GM21381 (cell line): ENCODE measurements at regions not wholly inside any gene's neighbourhood (a gene's known extent, or its start where the extent isn't known, plus 50 kb on each side); places are given as distances from the start of the nearest gene placed in this dataset.
"Not testable (repeated sequence)": the region's sequence is repeated elsewhere in the genome, so short reads cannot be mapped to it uniquely, and the experiment has no call there.

Experiments used
- ATAC-seq: cut with Tn5 transposase; IDR thresholded peaks from one replicate; pipeline ENCODE4 v1.9.1; 2021; ENCODE audit warnings: mild to moderate bottlenecking, moderate library complexity; ENCODE audit not compliant: unreplicated experiment

DNA sequence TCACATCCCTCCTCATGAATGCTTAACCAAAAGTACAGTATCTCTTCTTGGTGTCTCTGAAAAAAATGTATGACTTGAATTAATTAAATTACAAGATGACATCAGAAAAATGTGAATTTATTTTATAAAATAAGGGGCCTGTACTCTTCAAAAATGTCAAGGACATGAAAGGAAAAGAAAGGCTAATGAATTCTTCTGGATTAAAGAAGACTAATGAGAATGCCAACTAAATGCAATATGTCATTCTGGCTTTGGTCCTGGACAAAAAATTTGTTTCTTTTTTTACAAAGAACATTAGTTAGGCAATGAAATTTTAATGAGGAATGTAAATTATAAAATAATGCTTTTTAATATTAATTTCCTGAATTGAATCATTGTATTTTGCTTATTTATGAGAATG, 1125.7 kb downstream of the DNAJB9 start:
- ATAC-seq: no peak

DNA sequence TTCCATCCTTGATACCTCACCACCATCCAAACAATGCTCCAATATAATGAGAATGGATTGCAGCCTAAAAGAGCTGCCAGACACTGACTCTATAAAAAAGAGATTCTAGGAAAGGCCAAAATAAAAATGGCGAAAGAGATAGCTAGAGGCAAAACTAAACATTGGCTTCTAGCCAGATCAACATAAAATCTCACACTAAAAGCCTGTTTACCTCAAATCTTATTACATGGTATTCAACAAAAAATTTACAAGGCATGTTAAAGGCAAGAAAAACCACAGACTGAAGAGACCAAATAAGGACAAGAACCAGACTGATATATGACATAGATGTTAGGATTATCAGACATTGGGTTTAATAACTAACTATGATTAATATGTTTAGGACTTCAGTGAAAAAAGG, 1127.0 kb downstream of the DNAJB9 start:
- no peak for ATAC-seq

DNA sequence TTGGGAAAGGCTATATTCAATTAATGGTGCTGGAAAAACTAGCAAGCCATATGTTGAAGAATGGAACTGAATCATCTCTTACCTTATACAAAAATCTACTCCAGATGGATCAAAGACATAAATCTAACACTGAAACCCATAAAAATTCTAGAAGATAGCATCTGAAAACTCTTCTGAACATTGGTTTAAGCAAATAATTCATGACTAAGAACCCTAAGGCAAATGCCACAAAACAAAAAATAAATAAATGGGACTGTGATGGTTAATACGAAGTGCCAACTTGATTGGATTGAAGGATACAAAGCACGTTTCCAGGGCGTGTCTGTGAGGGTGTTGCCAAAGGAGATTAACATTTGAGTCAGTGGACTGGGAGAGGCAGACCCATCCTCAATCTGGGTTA, 1130.0 kb downstream of the DNAJB9 start:
- no peak for ATAC-seq

DNA sequence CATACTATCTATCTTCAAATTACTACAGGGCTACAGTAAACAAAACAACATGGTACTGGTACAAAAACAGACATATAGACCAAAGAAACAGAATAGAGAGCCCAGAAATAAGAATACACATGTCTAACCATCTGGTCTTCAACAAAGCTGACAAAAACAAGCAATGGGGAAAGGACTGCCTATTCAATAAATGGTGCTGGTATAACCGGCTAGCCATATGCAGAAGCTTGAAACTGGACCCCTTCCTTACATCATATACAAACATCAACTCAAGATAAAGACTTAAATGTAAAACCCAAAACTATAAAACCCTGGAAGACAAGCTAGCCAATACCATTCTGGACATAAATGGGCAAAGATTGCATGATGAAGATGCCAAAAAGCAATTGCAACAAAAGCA, 1143.7 kb downstream of the DNAJB9 start:
- no peak for ATAC-seq

DNA sequence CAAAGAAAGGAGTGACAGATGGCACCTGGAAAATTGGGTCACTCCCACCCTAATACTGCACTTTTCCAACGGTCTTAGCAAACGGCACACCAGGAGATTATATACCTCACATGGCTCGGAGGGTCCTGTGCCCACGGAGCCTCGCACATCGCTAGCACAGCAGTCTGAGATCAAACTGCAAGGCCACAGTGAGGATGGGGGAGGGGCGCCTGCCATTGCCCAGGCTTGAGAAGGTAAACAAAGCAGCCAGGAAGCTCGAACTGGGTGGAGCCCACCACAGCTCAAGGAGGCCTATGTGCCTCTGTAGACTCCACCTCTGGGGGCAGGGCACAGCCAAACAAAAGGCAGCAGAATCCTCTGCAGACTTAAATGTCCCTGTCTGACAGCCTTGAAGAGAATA, 1149.7 kb downstream of the DNAJB9 start:
- not testable (repeated sequence) for ATAC-seq

DNA sequence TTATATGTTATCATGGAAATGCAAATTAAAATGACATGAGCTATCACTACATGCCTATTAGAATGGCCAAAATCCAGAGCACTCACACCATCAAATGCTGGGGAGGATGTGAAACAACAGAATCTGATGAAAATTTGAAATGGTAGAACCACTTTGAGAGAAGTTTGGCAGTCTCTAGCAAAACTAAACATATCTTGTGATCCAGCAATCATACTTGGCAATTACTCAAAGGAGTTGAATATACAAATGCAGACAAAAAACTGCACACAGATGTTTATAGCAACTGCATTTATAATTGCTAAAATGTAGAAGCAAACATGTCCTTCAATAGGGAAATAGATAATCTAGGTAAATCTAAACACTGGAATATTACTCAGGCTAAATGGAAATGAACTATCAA, 1164.9 kb downstream of the DNAJB9 start:
- ATAC-seq: no peak

DNA sequence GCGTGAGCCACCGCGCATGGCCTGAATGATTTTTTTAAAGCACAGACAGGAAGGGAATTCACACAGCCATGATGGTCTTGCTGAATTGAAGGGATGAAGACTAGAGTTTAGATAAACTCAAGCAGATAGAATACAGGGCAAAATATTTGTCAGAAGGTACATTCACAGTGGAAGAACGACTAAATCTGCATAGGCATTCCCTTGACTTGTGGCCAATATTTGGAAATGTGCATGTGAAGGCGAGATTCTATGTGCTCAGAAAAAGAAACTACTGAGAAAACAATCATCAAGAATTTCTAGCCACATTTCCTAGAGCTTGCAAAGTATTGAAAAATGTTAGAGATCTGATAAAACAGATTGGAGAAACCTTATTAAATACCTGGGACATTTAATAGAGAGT, 1166.2 kb downstream of the DNAJB9 start:
- ATAC-seq: no peak

DNA sequence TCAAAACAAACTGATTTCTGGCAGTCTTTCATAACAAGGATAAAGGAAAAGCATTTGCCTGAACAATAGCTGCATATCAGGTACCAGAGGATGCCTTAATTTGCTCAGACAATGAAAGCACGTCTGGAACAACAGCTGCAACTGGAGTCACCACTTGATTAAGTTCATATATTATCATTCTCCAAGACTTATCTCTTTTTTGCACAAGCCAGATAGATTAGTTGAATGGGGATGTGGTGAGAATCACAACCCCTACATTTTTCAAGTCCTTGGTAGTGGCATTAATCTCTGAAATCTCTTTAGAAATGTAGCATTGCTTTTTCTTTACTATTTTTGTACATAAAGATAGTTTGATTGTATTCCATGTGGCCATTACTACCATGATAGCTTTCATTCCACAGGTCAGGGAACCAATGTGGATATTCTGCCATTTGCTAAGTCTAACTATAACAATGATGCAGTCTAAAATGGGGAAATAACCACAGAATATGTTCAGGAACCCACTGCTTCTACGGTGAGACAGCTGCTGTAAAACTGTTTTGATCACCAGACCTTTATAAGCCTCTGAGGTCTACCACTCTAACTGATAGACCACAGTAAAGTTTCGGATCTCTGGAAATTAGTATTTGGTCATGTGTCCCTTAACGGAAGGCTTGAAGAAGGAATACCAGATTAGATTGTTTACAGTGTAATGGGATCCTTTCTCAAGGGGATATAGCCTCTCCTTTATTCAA, 1176.2 kb downstream of the DNAJB9 start:
- no peak for ATAC-seq

DNA sequence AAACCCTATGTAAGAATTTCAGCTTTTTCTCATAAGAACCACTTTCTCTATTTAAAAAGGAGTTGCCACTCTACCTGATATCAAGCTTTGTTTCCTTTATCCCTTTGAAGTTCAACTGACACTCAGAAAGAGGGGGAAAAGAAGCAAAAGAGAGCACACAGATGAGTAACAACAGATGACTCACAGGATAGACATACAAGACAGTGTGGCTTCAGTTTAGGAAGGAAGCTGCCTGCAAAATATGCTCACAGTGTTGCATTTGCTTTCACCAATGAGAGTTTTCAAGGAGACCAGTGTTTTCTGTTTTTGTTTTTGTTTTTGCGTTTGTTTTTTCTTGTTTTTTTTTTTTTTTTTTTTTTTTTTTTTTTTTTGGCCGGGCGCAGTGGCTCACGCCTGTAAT, 1181.6 kb downstream of the DNAJB9 start:
- no peak for ATAC-seq

DNA sequence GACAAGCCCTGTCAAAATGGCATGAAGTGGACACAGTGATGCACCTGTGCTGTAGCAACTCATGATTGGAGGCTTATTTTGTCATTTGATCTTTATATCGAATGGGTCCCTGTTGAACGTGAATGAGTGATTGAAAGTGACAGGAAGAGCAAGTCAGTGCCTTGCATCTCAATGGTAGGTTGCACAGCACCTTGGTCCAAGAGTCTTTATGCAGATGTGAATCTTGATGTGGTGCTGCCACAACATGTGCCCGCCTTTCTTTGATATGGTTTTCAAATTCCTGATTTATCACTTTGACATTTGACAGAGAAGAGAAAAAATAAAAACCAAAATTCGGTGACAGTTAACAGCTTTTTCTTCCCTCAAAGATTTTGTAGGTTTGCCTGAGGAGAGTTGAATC, 1182.4 kb downstream of the DNAJB9 start:
- no peak for ATAC-seq

DNA sequence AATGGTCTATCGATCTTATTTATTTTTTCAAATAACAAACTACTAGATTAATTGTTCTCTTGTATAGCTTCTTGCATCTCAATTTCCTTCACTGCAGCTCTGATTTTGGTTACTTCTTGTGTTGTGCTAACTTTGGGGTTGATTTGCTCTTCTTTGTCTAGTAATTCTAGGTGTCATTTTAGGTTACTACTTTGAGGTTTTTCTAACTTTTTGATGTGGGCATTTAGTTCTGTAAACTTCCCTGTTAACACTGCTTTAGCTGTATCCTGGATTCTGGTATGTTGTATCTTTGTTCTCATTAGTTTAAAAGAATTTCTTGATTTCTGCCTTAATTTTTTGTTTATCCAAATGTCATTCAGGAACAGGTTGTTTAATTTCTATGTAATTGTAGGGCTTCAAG, 1188.0 kb downstream of the DNAJB9 start:
- ATAC-seq: no peak

DNA sequence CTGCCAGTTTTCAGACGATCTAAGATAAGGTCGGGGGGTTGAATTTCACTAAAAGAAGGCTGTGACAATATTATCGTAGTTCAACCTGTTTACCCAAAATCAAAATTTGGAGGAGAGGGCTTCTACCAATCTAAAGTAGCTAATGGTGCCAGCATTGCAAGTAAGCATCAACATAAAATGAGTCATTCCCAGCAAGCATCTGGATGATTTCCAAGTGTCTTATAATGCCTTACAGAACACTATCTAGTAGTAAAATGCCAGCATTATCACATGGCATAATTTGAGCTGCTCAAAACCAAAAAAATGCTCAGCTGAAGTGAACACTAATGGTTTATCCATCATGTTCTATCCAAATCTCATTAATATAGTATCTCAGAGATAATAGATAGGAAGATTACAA, 1193.9 kb downstream of the DNAJB9 start:
- no peak for ATAC-seq

DNA sequence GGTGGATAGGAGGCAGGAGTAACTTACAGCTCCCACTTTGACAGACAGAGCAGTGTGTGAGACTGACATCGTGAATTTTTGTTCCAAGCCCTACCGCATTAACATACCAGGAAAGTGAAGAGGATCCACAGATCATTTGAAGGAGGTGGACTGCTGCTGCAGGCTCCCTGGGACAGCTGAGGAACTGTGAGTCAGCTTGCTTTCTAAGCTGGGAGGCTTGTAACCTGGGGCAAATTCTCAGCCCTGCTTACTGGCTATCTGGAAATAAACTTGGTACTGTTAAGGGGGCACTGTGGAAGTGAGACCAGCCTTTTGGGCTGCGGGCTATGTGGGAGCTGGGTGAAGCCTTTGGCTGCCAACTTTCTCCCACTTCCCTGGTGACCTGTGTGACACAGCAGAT, 1202.5 kb downstream of the DNAJB9 start:
- ATAC-seq: no peak

DNA sequence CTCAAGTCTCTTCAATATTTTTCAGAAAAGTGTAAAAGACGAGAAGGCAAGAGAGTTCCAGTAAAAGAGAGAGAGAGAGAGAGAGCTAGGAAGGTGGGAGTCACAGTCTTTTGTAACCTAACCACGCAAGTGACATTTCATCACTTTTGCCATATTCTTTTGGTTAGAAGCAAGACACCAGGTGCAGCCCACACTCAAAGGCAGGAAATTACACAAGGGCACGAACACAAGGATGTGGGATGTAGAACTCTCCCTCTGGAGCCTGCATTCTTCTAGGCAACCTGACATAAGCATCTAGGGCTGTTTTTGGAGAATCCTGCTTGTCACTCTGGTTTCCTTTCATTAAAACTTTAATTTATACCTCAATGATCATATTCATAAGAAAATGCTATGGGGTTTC, 1213.1 kb downstream of the DNAJB9 start:
- no peak for ATAC-seq

DNA sequence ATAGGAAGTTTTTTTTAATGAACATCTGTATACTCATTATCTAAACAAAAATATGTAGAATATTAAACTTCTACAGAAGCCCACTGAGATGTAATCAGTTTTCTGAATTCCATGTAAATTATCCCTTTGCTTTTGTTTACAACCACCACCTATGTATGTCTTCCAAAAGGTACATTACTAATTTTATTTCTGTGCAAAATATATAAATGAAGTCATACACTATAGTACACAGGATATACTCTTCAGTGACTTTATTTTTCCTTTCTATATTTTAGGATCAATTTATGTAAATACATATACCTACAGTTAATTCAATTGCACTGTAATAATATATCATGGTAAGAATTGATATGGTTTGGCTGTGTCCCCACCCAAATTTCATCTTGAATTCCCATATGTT, 1236.9 kb downstream of the DNAJB9 start:
- ATAC-seq: no peak

DNA sequence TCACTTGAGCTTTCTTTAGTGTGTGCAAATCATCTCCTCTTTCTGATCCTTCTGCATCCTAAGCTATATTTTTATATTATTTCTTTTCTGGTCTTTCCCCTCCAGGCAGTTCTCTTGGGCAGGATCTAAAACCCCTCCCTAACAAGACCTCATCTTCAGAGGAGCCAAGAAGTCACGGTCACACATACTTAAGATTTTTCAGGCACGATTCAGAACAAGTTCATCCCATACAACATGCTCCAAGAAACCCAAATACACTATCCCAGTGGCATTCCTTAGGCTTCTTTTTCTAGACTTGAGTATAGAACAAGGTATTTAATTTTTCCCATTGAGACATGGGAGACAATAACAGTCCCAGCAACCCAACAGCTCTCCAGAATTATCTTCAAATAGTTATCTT, 1251.5 kb downstream of the DNAJB9 start:
- no peak for ATAC-seq

DNA sequence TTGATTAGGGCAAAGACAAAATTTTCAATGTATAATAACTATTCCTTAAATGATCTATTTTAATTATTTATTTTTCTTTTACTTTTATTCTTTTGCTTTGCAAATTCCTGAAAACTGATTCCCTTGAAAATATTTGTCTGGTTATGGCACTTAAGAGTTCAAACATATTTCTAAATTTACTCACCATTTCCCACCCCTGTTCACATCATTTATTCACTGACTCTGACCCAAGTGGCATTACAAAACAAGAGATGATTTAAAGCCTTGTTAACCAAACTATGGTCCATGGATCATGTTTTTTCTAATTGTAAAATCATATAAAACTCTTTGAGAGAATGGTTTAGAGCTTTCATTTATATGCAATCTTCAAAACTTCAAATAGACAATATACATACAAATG, 1256.1 kb upstream of the LRRN3 start:
- no peak for ATAC-seq

DNA sequence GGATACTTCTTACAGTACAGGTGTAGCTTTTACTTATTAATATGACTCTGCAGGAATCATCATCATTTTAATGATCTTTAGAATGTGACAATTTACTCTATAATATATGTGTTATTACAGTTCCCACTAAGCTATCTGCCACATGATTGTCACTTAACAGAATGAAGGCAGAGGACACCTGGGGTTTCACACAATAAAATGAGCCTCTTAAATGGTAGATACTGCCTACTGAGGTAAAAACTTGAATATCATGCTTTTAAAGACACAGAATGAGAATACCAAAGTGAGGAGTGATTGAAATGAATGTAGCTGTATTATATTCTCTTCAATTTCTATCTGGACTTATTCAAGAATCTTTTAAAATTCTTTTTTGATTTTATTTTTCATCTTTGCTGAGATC, 1255.3 kb upstream of the LRRN3 start:
- ATAC-seq: no peak

DNA sequence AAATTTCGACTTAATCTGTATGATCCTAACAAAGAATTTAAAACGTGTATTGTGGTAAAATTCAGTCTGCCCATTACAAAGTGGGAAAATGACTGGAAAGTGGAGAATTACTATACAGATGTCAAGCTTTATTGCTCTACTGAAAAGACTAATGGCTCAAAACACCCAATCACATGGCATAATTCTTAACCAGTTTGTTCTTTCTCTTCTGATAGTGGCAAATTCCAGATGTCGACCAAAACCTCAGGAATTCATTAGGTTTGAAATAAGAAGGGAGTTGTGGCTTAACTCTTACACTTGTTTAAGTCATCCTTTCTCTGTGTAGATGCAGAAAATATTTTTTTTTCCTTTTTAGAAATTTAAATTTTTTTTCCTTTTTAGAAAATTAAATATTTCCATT, 1254.9 kb upstream of the LRRN3 start:
- no peak for ATAC-seq

DNA sequence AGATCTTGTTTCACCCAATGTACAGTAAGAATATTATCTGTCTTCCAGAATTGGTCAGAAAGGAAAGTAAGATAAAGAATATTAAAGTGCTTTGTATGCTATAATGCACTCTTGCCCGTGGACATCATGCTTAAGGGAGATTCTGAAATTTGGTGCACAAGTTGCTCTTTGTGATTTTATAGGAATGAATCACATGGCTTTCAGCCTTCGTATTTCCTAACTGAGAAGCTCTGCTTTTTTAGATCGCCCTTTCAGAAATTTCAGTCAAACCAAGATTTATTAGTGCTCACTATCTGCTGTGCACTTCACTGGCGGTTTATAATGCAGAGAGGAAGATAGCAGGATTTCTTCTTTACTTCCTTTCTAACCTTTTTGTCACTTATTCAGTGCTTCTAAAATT, 1248.5 kb upstream of the LRRN3 start:
- no peak for ATAC-seq

DNA sequence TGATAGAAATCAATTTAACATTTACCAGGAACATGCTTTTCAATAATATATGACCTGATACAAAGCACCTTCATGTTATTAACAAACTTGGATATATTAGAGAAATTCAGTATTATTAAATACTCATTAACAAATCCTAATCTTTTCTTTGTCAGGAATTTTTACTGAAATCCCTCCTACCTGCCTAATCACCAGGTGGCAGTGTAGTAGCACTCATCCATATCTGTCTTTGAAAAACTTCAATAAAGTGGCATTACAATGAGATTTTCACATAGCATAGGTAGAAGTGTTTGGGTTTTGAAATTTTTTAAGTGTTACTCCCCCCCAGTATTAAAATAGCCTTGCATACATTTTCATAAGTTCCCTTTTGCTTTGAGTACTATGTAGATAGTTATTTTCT, 1246.6 kb upstream of the LRRN3 start:
- ATAC-seq: no peak

DNA sequence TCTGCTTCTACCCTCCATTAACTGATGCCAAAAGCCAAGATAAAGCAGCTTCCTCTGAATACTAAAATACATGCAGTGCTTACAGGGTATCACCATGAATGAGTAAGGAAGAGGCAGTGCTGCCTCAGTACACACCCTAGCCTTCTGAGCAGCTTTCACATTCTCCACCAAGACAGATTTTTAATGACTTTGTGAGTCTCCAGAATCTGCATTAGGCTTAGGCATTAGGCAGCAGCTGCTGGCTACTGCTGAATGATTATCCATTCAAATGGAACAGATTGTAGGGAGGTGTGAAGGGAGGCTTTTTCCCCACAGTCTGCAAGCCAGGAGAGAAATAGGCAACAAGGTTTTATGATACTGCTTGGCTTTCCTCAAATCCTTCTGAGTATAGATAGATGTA, 1226.7 kb upstream of the LRRN3 start:
- no peak for ATAC-seq

DNA sequence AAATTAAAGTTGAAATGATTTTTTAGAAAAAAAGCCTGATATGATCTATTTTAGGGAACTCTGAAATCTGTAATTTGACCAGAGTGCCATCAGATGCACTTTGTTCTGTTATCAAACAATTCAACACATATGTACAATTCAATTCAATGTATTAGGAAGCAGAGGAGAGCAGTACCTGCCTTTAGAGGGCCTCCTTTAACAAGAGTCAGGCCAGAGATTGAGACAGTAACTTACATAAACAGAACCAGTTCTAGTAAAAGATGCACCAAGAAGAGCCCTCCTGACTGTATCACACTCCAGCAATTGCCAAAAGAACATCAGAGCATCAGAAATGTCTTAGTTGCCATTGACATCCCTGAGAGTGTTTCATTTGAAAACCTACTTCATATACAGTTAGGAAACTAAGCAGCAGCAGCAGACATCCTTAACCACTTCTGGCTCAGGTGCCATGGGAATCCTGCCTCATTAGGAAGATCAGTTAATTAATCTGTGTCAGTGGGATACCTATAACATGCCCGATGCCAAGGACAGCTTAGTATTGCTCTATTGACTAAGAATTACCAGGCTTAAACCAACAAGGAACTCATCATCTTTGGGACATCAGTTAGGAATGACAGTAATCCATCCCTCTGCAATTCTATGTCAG, 1222.6 kb upstream of the LRRN3 start:
- no peak for ATAC-seq
